Chondrocyte (in vitro differentiated cells): ENCODE measurements at regions not wholly inside any gene's neighbourhood (a gene's known extent, or its start where the extent isn't known, plus 50 kb on each side); places are given as distances from the start of the nearest gene placed in this dataset.

Experiments
- DNase-seq: peaks from one replicate; pipeline ENCODE4 v3.0.0; 2021; ENCODE audit warnings: mixed read lengths, low spot score
- H3K27ac Mint-ChIP-seq: one replicate; pipeline ENCODE4 v1.8.0; 2021; ENCODE audit warnings: mild to moderate bottlenecking, moderate library complexity, mixed read lengths; ENCODE audit not compliant: unreplicated experiment
- H3K27me3 Mint-ChIP-seq: 2 replicates; pipeline ENCODE4 v1.8.0; 2021; ENCODE audit warnings: low read depth, mixed read lengths
- H3K36me3 Mint-ChIP-seq: 2 replicates; pipeline ENCODE4 v1.8.0; 2021; ENCODE audit warnings: low read depth, mixed read lengths
- H3K4me1 Mint-ChIP-seq: 2 replicates; pipeline ENCODE4 v1.8.0; 2021; ENCODE audit warnings: low read depth, mild to moderate bottlenecking, mixed read lengths
- H3K4me3 Mint-ChIP-seq: one replicate; pipeline ENCODE4 v1.8.0; 2021; ENCODE audit warnings: mild to moderate bottlenecking, moderate library complexity, mixed read lengths; ENCODE audit not compliant: unreplicated experiment
- H3K9me3 Mint-ChIP-seq: 2 replicates; pipeline ENCODE4 v1.8.0; 2021; ENCODE audit warnings: low read depth, mixed read lengths
- TF ChIP-seq, protein P1 (sequence below): fragments of 200-600 bp; sonication (generic); IDR thresholded peaks from 2 replicates; pipeline ENCODE4 v1.5.0; 2021; ENCODE audit warnings: antibody characterized with exemption, mild to moderate bottlenecking, moderate library complexity

DNA sequence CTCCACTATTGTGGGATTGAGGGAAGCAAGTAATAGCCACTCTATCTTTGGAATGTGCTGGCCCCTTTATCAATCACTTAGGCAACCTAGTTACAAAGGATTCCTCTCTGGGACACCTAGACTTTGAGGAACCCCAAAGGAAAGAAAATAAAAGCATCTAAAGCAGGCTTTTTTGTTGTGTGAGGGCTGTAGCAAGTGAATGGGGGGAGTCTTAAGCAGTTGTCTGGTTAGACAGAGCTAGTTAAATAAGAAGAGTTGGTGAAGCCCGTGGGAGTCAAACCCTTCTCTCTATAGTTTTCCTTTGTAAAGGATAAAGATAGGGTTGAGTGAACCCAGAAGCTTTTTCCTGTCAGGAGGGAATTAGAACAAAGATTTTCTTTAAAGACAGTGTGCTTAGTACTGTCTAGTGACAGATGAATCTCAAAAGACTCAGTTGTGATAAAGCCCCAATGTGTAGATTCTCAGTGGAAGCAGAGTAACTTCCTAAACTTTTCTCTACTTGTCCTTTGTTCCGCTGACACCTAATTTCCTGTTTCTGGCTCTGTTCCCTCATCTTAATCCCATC lies 63.3 kb downstream of the HDGFL1 start:
- DNase-seq = no peak
- H3K9me3 Mint-ChIP-seq = peaks cover 9% of the 10 kb centered on the region
- no peaks in the 10 kb centered on the region for H3K27me3 Mint-ChIP-seq
- H3K4me3 Mint-ChIP-seq = no peak overlapping the region
- no peak overlapping the region for H3K27ac Mint-ChIP-seq
- H3K36me3 Mint-ChIP-seq = no peaks in the 10 kb centered on the region
- H3K4me1 Mint-ChIP-seq = peaks cover 23% of the 10 kb centered on the region
- TF ChIP-seq, protein P1, sequence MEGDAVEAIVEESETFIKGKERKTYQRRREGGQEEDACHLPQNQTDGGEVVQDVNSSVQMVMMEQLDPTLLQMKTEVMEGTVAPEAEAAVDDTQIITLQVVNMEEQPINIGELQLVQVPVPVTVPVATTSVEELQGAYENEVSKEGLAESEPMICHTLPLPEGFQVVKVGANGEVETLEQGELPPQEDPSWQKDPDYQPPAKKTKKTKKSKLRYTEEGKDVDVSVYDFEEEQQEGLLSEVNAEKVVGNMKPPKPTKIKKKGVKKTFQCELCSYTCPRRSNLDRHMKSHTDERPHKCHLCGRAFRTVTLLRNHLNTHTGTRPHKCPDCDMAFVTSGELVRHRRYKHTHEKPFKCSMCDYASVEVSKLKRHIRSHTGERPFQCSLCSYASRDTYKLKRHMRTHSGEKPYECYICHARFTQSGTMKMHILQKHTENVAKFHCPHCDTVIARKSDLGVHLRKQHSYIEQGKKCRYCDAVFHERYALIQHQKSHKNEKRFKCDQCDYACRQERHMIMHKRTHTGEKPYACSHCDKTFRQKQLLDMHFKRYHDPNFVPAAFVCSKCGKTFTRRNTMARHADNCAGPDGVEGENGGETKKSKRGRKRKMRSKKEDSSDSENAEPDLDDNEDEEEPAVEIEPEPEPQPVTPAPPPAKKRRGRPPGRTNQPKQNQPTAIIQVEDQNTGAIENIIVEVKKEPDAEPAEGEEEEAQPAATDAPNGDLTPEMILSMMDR = no peak

DNA sequence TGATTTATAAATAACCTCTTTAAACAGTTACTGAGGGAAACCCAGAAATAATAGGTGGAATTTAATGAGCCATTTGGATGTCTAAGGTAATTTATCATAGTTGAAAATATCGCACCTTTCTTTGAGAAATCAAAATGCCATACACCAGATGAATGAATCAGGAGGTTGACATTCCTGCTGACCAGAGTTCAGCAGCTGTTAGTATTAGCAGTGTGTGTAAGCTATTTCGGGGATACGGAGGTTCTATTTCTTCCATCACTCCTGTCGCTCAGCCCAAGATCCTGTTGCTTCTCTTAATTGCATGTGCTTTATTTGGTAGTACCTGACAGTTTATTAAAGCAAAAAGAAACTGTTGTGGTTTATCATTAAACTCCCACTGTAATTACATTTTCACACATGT lies 67.1 kb downstream of the HDGFL1 start:
- H3K36me3 Mint-ChIP-seq = no peaks in the 10 kb centered on the region
- TF ChIP-seq, protein P1 = no peak
- DNase-seq = no peak
- H3K27me3 Mint-ChIP-seq = no peaks in the 10 kb centered on the region
- H3K9me3 Mint-ChIP-seq = peaks cover 3% of the 10 kb centered on the region
- no peak overlapping the region for H3K4me3 Mint-ChIP-seq
- H3K27ac Mint-ChIP-seq = no peak overlapping the region
- H3K4me1 Mint-ChIP-seq = peaks cover 10% of the 10 kb centered on the region

DNA sequence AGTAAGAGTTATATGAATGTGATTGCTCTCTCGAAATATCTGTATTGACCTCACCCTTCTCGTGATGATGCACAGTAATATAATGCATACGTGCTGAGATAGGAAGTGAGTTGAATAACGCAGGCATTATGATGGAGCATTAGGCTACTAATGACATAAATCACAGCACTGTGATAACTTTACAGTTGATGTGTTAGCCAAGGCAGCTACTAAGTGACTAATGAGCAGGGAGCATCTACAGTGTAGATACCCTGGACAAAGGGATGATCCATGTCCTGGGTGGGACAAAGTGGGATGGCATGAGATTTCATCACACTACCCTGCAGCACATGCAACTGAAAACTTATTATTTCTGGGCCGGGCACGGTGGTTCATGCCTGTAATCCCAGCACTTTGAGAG lies 68.4 kb downstream of the HDGFL1 start:
- H3K9me3 Mint-ChIP-seq = peaks cover 3% of the 10 kb centered on the region
- H3K27me3 Mint-ChIP-seq = no peaks in the 10 kb centered on the region
- TF ChIP-seq, protein P1 = no peak
- H3K4me3 Mint-ChIP-seq = no peak overlapping the region
- peaks cover 14% of the 10 kb centered on the region for H3K4me1 Mint-ChIP-seq
- no peaks in the 10 kb centered on the region for H3K36me3 Mint-ChIP-seq
- H3K27ac Mint-ChIP-seq = no peak overlapping the region
- DNase-seq = no peak

DNA sequence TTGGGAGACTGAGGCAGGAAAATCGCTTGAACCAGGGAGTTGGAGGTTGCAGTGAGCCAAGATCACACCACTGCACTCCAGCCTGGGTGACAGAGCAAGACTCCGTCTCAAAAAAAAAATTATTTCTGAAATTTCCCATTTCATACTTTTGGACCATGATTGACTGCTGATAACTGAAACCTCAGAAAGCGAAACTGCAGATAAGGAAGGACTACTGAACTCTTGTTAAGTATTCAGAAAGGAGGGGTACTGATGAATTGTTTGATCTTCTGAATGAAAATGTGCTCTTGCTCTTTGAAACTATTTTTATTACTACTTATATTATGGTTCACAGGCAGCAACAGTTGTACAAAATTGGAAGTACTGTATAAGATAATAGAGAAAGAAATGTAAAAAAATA lies 69.0 kb downstream of the HDGFL1 start:
- peaks cover 3% of the 10 kb centered on the region for H3K9me3 Mint-ChIP-seq
- no peak overlapping the region for H3K4me3 Mint-ChIP-seq
- no peaks in the 10 kb centered on the region for H3K36me3 Mint-ChIP-seq
- DNase-seq = no peak
- H3K27me3 Mint-ChIP-seq = no peaks in the 10 kb centered on the region
- no peak overlapping the region for H3K27ac Mint-ChIP-seq
- H3K4me1 Mint-ChIP-seq = peaks cover 16% of the 10 kb centered on the region
- TF ChIP-seq, protein P1 = no peak

DNA sequence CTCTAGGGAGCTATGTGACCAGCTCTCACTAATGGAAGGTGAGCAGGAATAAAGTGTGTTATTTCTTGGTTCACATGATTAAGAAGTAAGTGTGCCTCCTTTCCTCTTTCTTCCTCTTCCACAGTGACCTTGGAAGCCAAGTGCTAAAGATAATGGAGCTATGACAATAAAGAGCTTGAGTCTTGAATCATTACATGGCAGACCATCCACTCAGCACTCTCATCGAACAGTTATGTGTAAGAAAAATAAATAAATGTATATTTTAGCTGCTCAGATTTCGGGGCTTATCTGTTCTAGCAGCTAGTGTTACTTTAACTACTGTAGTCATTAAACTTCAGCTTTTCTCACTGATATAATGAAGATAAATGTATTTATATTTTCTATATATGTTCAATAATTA lies 72.9 kb downstream of the HDGFL1 start:
- no peaks in the 10 kb centered on the region for H3K36me3 Mint-ChIP-seq
- TF ChIP-seq, protein P1 = no peak
- peaks cover 16% of the 10 kb centered on the region for H3K4me1 Mint-ChIP-seq
- no peak overlapping the region for H3K4me3 Mint-ChIP-seq
- DNase-seq = no peak
- no peaks in the 10 kb centered on the region for H3K27me3 Mint-ChIP-seq
- H3K27ac Mint-ChIP-seq = no peak overlapping the region
- H3K9me3 Mint-ChIP-seq = no peaks in the 10 kb centered on the region
